Breast epithelium (tissue), 3 donors: ENCODE measurements at regions not wholly inside any gene's neighbourhood (a gene's known extent, or its start where the extent isn't known, plus 50 kb on each side); places are given as distances from the start of the nearest gene placed in this dataset.

Source experiments
- POLR2AphosphoS5 ChIP-seq, 3 donors: sonication (generic); formaldehyde crosslinking; IDR thresholded peaks; one replicate each; pipeline ENCODE4 v1.6.1; 2017; ENCODE audit warnings: antibody characterized with exemption in 3 of 3
- TF ChIP-seq, protein P1 (sequence below), 3 donors: fragments of 450-650 bp; IDR thresholded peaks; one replicate each; pipeline ENCODE4 v1.5.1; 2016 to 2017; ENCODE audit warnings: antibody characterized with exemption in 3 of 3, mild to moderate bottlenecking in 3 of 3, moderate library complexity in 3 of 3

DNA sequence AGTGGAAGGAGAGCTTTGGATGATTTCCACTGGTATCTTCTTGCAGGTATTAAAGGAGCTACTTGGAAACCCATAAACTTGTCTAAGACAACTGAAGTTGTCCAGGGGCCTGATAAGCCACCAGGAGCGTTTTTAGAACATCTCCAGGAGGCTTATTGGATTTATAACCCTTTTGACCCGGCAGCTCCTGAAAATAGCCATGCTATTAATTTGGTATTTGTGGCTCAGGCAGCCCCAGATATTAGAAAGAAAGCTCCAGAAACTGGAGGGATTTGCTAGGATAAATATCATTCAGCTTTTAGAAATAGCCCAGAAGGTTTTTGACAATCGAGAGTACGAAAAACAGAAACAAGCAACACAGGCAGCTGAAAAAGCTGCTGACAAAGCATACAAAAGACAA lies 461.0 kb upstream of the HTR1E start:
- TF ChIP-seq, protein P1, sequence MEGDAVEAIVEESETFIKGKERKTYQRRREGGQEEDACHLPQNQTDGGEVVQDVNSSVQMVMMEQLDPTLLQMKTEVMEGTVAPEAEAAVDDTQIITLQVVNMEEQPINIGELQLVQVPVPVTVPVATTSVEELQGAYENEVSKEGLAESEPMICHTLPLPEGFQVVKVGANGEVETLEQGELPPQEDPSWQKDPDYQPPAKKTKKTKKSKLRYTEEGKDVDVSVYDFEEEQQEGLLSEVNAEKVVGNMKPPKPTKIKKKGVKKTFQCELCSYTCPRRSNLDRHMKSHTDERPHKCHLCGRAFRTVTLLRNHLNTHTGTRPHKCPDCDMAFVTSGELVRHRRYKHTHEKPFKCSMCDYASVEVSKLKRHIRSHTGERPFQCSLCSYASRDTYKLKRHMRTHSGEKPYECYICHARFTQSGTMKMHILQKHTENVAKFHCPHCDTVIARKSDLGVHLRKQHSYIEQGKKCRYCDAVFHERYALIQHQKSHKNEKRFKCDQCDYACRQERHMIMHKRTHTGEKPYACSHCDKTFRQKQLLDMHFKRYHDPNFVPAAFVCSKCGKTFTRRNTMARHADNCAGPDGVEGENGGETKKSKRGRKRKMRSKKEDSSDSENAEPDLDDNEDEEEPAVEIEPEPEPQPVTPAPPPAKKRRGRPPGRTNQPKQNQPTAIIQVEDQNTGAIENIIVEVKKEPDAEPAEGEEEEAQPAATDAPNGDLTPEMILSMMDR (IDR thresholded peaks at IDR 0.05): no peak
- no peak for TF ChIP-seq POLR2AphosphoS5 (IDR thresholded peaks at IDR 0.05)
